ENCODE measurements at regions not wholly inside any gene's neighbourhood (a gene's known extent, or its start where the extent isn't known, plus 50 kb on each side); places are given as distances from the start of the nearest gene placed in this dataset.

GRCh38 chr22:27507935-27508526 is 293.5 kb downstream of the MN1 start:
- no peak for DNase-seq (ENCODE audit: low read depth)

GRCh38 chr22:27509132-27509920 is 292.2 kb downstream of the MN1 start:
- no peak for DNase-seq (ENCODE audit: low read depth)

GRCh38 chr22:27510024-27510423 is 291.5 kb downstream of the MN1 start:
- DNase-seq (ENCODE audit: low read depth) = no peak

GRCh38 chr22:27512283-27512761 is 289.2 kb downstream of the MN1 start:
- no peak for DNase-seq (ENCODE audit: low read depth)

GRCh38 chr22:27513021-27513420 is 288.5 kb downstream of the MN1 start:
- DNase-seq (ENCODE audit: low read depth) = no peak

- DNase-seq (ENCODE audit: low read depth) = no peak
Measured at GRCh38 chr22:27514601-27515523, 286.7 kb downstream of the MN1 start.

GRCh38 chr22:27517361-27518155 is 284.0 kb downstream of the MN1 start:
- no peak for DNase-seq (ENCODE audit: low read depth)

GRCh38 chr22:27518531-27519340 is 282.8 kb downstream of the MN1 start:
- no peak for DNase-seq (ENCODE audit: low read depth)

GRCh38 chr22:27523711-27524110 is 277.8 kb downstream of the MN1 start:
- DNase-seq (ENCODE audit: low read depth) = no peak

- DNase-seq (ENCODE audit: low read depth) = no peak
Measured at GRCh38 chr22:27525711-27526110, 275.8 kb downstream of the MN1 start.

- DNase-seq (ENCODE audit: low read depth) = no peak
Measured at GRCh38 chr22:27526901-27527300, 274.7 kb downstream of the MN1 start.

GRCh38 chr22:27531782-27532530 is 269.6 kb downstream of the MN1 start:
- DNase-seq (ENCODE audit: low read depth) = no peak

- no peak for DNase-seq (ENCODE audit: low read depth)
Measured at GRCh38 chr22:27533105-27533745, 268.3 kb downstream of the MN1 start.

- no peak for DNase-seq (ENCODE audit: low read depth)
Measured at GRCh38 chr22:27534720-27535125, 266.8 kb downstream of the MN1 start.

- DNase-seq (ENCODE audit: low read depth) = no peak
Measured at GRCh38 chr22:27535452-27535851, 266.1 kb downstream of the MN1 start.

GRCh38 chr22:27537501-27537900 is 264.1 kb downstream of the MN1 start:
- no peak for DNase-seq (ENCODE audit: low read depth)

GRCh38 chr22:27538666-27539065 is 262.9 kb downstream of the MN1 start:
- DNase-seq (ENCODE audit: low read depth) = no peak

- no peak for DNase-seq (ENCODE audit: low read depth)
Measured at GRCh38 chr22:27540247-27540646, 261.3 kb downstream of the MN1 start.

GRCh38 chr22:27540656-27541396 is 260.7 kb downstream of the MN1 start:
- DNase-seq (ENCODE audit: low read depth) = no peak

Data from activated T-cell treated with anti-CD3 and anti-CD28 coated beads for 24 hours (primary cell).